ENCODE measurements at regions not wholly inside any gene's neighbourhood (a gene's known extent, or its start where the extent isn't known, plus 50 kb on each side); places are given as distances from the start of the nearest gene placed in this dataset.

DNA sequence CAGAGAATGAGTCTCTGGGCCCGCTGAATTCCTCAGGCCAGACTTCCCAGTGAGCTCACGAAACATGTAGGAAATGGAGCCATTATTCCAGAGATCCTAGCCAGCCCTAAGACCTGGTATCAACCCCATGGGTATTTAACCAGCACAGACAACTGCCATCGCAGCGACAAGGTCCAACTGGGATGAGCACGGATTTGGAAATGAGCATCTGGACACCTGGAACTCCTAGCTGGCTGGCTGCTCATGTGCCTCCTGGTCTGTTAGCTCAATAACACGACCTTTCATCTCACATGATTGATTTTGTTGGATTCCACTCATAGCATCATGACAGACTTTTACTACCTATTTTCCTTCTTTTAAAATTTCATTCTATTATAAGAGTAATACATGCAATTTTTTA lies 51.0 kb downstream of the POU3F3 start:
- CTCF ChIA-PET = no interaction called here
- POLR2A ChIA-PET = no interaction called here
- DNase-seq (ENCODE audit: low read depth) = no peak
- Histone ChIP-seq H3K4me3 (ENCODE audit: low read depth, low read length) (no peak overlapping the region), H3K27me3 (ENCODE audit: control insufficient read depth, insufficient read depth, low read length) (no peaks in the 10 kb centered on the region), H3K36me3 (ENCODE audit: control insufficient read depth, insufficient read depth, low read length) (no peaks in the 10 kb centered on the region)
- TF ChIP-seq, protein P1, sequence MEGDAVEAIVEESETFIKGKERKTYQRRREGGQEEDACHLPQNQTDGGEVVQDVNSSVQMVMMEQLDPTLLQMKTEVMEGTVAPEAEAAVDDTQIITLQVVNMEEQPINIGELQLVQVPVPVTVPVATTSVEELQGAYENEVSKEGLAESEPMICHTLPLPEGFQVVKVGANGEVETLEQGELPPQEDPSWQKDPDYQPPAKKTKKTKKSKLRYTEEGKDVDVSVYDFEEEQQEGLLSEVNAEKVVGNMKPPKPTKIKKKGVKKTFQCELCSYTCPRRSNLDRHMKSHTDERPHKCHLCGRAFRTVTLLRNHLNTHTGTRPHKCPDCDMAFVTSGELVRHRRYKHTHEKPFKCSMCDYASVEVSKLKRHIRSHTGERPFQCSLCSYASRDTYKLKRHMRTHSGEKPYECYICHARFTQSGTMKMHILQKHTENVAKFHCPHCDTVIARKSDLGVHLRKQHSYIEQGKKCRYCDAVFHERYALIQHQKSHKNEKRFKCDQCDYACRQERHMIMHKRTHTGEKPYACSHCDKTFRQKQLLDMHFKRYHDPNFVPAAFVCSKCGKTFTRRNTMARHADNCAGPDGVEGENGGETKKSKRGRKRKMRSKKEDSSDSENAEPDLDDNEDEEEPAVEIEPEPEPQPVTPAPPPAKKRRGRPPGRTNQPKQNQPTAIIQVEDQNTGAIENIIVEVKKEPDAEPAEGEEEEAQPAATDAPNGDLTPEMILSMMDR (IDR thresholded peaks at IDR 0.05; ENCODE audit: insufficient read depth, low read depth, low read length) = no peak

- Histone ChIP-seq H3K4me3 (ENCODE audit: low read depth, low read length) (no peak overlapping the region), H3K36me3 (ENCODE audit: control insufficient read depth, insufficient read depth, low read length) (no peaks in the 10 kb centered on the region), H3K27me3 (ENCODE audit: control insufficient read depth, insufficient read depth, low read length) (no peaks in the 10 kb centered on the region)
- TF ChIP-seq, protein P1 (IDR thresholded peaks at IDR 0.05; ENCODE audit: insufficient read depth, low read depth, low read length) = no peak
- CTCF ChIA-PET = interaction anchor here (1.0 kb wide), 1 partner anchor 60 kb away, joined by 3 read pairs; no protein-coding TSS in a partner anchor
- POLR2A ChIA-PET = no interaction called here
- no peak for DNase-seq (ENCODE audit: low read depth)
Observed at GRCh38 chr2:104909317-104909716, 55.4 kb downstream of the POU3F3 start.

- no peak for DNase-seq (ENCODE audit: low read depth)
- H3K4me3 ChIP-seq (ENCODE audit: low read depth, low read length) = no peak overlapping the region
- ChIA-PET CTCF (no interaction called here), POLR2A (no interaction called here)
- H3K27me3 ChIP-seq (ENCODE audit: control insufficient read depth, insufficient read depth, low read length) = no peaks in the 10 kb centered on the region
- no peaks in the 10 kb centered on the region for H3K36me3 ChIP-seq (ENCODE audit: control insufficient read depth, insufficient read depth, low read length)
- TF ChIP-seq, protein P1 (IDR thresholded peaks at IDR 0.05; ENCODE audit: insufficient read depth, low read depth, low read length) = no peak
Observed at GRCh38 chr2:104914509-104914908, 60.6 kb downstream of the POU3F3 start.

DNA sequence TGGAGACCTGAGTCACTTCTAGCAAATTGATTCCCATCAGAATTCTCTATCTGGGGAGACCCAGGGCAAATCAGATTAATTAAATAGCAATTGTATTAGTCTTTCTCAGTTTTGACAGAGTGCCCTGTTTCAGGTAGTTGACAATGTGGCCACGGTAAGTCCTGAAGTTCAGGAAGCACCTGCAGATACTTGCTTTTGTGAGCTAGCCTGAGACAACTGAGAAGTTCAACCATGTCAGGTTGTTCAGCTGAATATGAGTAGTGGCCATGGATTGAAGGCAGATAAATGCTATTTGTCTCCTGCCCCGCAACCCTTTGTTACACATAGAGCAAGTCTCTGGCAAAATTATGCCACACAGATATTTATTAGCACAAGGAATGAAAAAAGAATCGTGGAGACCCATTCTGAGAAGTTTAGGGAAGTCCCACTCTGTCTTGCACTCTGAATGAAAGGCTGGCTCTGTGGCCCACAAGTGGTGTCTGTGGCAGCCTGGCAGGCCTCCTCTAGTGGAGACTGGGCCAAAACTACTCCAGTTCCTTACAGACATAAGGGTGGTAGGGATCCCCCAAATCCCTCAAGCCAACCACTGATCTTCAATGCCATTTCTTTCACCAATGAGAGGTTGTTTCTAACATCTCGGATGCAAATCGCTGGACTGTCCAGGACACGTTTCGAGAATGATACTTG lies 61.3 kb downstream of the POU3F3 start:
- ChIA-PET CTCF (no interaction called here), POLR2A (no interaction called here)
- Histone ChIP-seq H3K4me3 (ENCODE audit: low read depth, low read length) (no peak overlapping the region), H3K27me3 (ENCODE audit: control insufficient read depth, insufficient read depth, low read length) (no peaks in the 10 kb centered on the region), H3K36me3 (ENCODE audit: control insufficient read depth, insufficient read depth, low read length) (no peaks in the 10 kb centered on the region)
- DNase-seq (ENCODE audit: low read depth) = no peak
- TF ChIP-seq, protein P1 (IDR thresholded peaks at IDR 0.05; ENCODE audit: insufficient read depth, low read depth, low read length) = no peak

DNA sequence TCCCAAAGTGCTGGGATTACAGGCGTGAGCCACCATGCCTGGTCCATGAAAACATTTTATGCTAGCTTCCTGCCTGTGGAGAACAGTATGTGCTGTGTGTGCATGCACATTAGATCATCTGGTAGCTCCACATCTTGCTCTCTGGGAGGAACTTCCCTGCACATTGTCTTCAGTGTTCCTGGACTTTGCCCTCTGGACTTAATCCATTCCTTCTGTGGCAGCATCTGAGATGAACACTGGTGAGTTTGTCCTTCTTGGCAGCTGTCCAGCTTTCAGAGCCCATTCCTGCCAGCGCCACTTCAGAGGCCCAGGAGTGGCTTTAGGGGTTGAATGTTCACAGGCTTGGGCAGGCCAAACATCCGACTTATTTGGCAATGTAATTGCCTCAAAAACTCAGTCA lies 65.2 kb downstream of the POU3F3 start:
- Histone ChIP-seq H3K27me3 (ENCODE audit: control insufficient read depth, insufficient read depth, low read length) (no peaks in the 10 kb centered on the region), H3K36me3 (ENCODE audit: control insufficient read depth, insufficient read depth, low read length) (no peaks in the 10 kb centered on the region), H3K4me3 (ENCODE audit: low read depth, low read length) (no peak overlapping the region)
- ChIA-PET CTCF (no interaction called here), POLR2A (no interaction called here)
- no peak for DNase-seq (ENCODE audit: low read depth)
- TF ChIP-seq, protein P1 (IDR thresholded peaks at IDR 0.05; ENCODE audit: insufficient read depth, low read depth, low read length) = no peak

Data from BJ (cell line).